ENCODE measurements at regions not wholly inside any gene's neighbourhood (a gene's known extent, or its start where the extent isn't known, plus 50 kb on each side); places are given as distances from the start of the nearest gene placed in this dataset.

- TF ChIP-seq CTCF (IDR thresholded peaks at IDR 0.05) (no peak), POLR2A (IDR thresholded peaks at IDR 0.05) (no peak)
Observed at GRCh38 chrX:13491061-13491460, 78.3 kb upstream of the EGFL6 start.

Measured in uterus (tissue), 2 donors.